ENCODE measurements at regions not wholly inside any gene's neighbourhood (a gene's known extent, or its start where the extent isn't known, plus 50 kb on each side); places are given as distances from the start of the nearest gene placed in this dataset.

GRCh38 chr20:6277661-6278240, 154.9 kb upstream of the FERMT1 start:
- TF ChIP-seq MAX (IDR thresholded peaks at IDR 0.05) (no peak), POLR2AphosphoS5 (IDR thresholded peaks at IDR 0.05; ENCODE audit: low read depth, low read length) (no peak), POLR2A (IDR thresholded peaks at IDR 0.05; ENCODE audit: borderline replicate concordance, extremely low read depth, insufficient read depth, insufficient read length) (no peak), SP1 (IDR thresholded peaks at IDR 0.05; ENCODE audit: low read depth) (no peak)

All from HCT116 (cell line).